Trophoblast cell (in vitro differentiated cells and primary cell): ENCODE measurements at regions not wholly inside any gene's neighbourhood (a gene's known extent, or its start where the extent isn't known, plus 50 kb on each side); places are given as distances from the start of the nearest gene placed in this dataset.

ENCODE experiments used
- DNase-seq, 2 donors: peaks; one replicate each; pipeline ENCODE4 v3.0.0-alpha.2; 2016
- H2AFZ ChIP-seq: 2 replicates; pipeline ENCODE4 v1.6.1; 2013; ENCODE audit warnings: low read length, moderate library complexity, mild to moderate bottlenecking; ENCODE audit not compliant: insufficient read depth, poor library complexity
- H2AK5ac ChIP-seq: 2 replicates; pipeline ENCODE4 v1.6.1; 2013; ENCODE audit warnings: mild to moderate bottlenecking, low read length
- H2BK120ac ChIP-seq: 2 replicates; pipeline ENCODE4 v1.6.1; 2013; ENCODE audit warnings: low read length, mild to moderate bottlenecking, moderate library complexity; ENCODE audit not compliant: insufficient read depth, poor library complexity
- H2BK12ac ChIP-seq: 2 replicates; pipeline ENCODE4 v1.6.1; 2013; ENCODE audit warnings: mild to moderate bottlenecking, low read length, moderate library complexity
- H2BK5ac ChIP-seq: 2 replicates; pipeline ENCODE4 v1.6.1; 2013; ENCODE audit warnings: low read length, low read depth, moderate library complexity, mild to moderate bottlenecking; ENCODE audit not compliant: poor library complexity
- H3K14ac ChIP-seq: 2 replicates; pipeline ENCODE4 v1.6.1; 2013; ENCODE audit warnings: mild to moderate bottlenecking, low read length
- H3K18ac ChIP-seq: 2 replicates; pipeline ENCODE4 v1.6.1; 2013; ENCODE audit warnings: mild to moderate bottlenecking, low read length
- H3K23ac ChIP-seq: 2 replicates; pipeline ENCODE4 v1.6.1; 2013; ENCODE audit warnings: low read length
- H3K27ac ChIP-seq: 2 replicates; pipeline ENCODE4 v1.5.1; 2013; ENCODE audit warnings: low read depth, mild to moderate bottlenecking, inconsistent platforms, low read length, moderate library complexity
- H3K27me3 ChIP-seq: 2 replicates; pipeline ENCODE4 v1.6.1; 2013; ENCODE audit warnings: inconsistent platforms, mild to moderate bottlenecking, low read length, moderate library complexity; ENCODE audit not compliant: insufficient read depth
- H3K36me3 ChIP-seq, 2 experiments: 1 replicate in 1 of 2; 2 replicates in 1 of 2; pipeline ENCODE4 v1.6.1; 2013; ENCODE audit warnings: low read length in 2 of 2, mild to moderate bottlenecking in 2 of 2, moderate library complexity in 1 of 2; ENCODE audit not compliant: insufficient read depth in 2 of 2, control insufficient read depth in 1 of 2
- H3K4ac ChIP-seq: 2 replicates; pipeline ENCODE4 v1.6.1; 2013; ENCODE audit warnings: low read depth, mild to moderate bottlenecking, low read length, moderate library complexity
- H3K4me1 ChIP-seq, 2 experiments: 1 replicate in 1 of 2; 2 replicates in 1 of 2; pipeline ENCODE4 v1.6.1; 2013; ENCODE audit warnings: low read length in 2 of 2, mild to moderate bottlenecking in 2 of 2, moderate library complexity in 1 of 2; ENCODE audit not compliant: insufficient read depth in 2 of 2, control insufficient read depth in 1 of 2
- H3K4me2 ChIP-seq: 2 replicates; pipeline ENCODE4 v1.6.1; 2013; ENCODE audit warnings: inconsistent platforms, mild to moderate bottlenecking, low read length, moderate library complexity
- H3K4me3 ChIP-seq: 2 replicates; pipeline ENCODE4 v1.5.1; 2013; ENCODE audit warnings: mild to moderate bottlenecking, low read depth, low read length, inconsistent platforms
- H3K79me1 ChIP-seq: one replicate; pipeline ENCODE4 v1.6.1; 2013; ENCODE audit warnings: low read length
- H3K79me2 ChIP-seq: 2 replicates; pipeline ENCODE4 v1.6.1; 2013; ENCODE audit warnings: low read length, mild to moderate bottlenecking; ENCODE audit not compliant: control insufficient read depth, insufficient read depth, poor library complexity
- H3K9ac ChIP-seq: 2 replicates; pipeline ENCODE4 v1.6.1; 2013; ENCODE audit warnings: mild to moderate bottlenecking, low read length
- H3K9me3 ChIP-seq: 2 replicates; pipeline ENCODE4 v1.6.1; 2013; ENCODE audit warnings: low read depth, mild to moderate bottlenecking, control low read depth, inconsistent platforms, low read length; ENCODE audit not compliant: insufficient read depth
- H4K12ac ChIP-seq: 2 replicates; pipeline ENCODE4 v1.6.1; 2013; ENCODE audit warnings: low read depth, mild to moderate bottlenecking, low read length, moderate library complexity
- H4K8ac ChIP-seq: 2 replicates; pipeline ENCODE4 v1.6.1; 2013; ENCODE audit warnings: low read depth, mild to moderate bottlenecking, low read length, moderate library complexity
- H4K91ac ChIP-seq: one replicate; pipeline ENCODE4 v1.6.1; 2013; ENCODE audit warnings: low read depth, mild to moderate bottlenecking, low read length, moderate library complexity
- WGBS: extraction: QIAGEN DNeasy Blood & Tissue Kit; methylation state at CpG from one replicate; pipeline ENCODE4 v1.1.7; 2013; ENCODE audit warnings: missing lambda C conversion rate; ENCODE audit not compliant: insufficient read length, insufficient coverage; ENCODE audit errors: extremely low coverage; 5-methylcytosine and 5-hydroxymethylcytosine counted together

GRCh38 chr6:90893400-90893799 lies 306.5 kb upstream of the MAP3K7 start:
- Histone ChIP-seq H3K23ac (no peak overlapping the region), H4K12ac (no peak overlapping the region), H3K9ac (no peak overlapping the region), H3K4me2 (no peak overlapping the region), H3K4me3 (no peak overlapping the region), H4K91ac (no peak overlapping the region), H2BK5ac (no peak overlapping the region), H3K18ac (no peak overlapping the region), H3K9me3 (no peaks in the 10 kb centered on the region), H3K27ac (no peak overlapping the region), H4K8ac (no peak overlapping the region), H2BK120ac (no peak overlapping the region), H2BK12ac (no peak overlapping the region), H3K27me3 (no peaks in the 10 kb centered on the region), H3K4ac (no peak overlapping the region), H3K79me1 (no peaks in the 10 kb centered on the region), H3K14ac (no peak overlapping the region), H3K36me3 (no peaks in the 10 kb centered on the region), H2AK5ac (no peak overlapping the region), H3K4me1 (peaks cover 0 to 2% of the 10 kb centered on the region in 2 experiments), H3K79me2 (no peaks in the 10 kb centered on the region), H2AFZ (no peak overlapping the region)
- no peak for DNase-seq
- no CpG with 5 or more reads among the region's 4 CpGs for WGBS

- no peak overlapping the region for H3K4ac ChIP-seq
- no peak overlapping the region for H4K91ac ChIP-seq
- H3K9ac ChIP-seq, result no peak overlapping the region
- no peaks in the 10 kb centered on the region for H3K79me1 ChIP-seq
- no peak overlapping the region for H2AK5ac ChIP-seq
- no peak overlapping the region for H3K23ac ChIP-seq
- H4K8ac ChIP-seq, result no peak overlapping the region
- peaks cover 0 to 2% of the 10 kb centered on the region in 2 experiments for H3K4me1 ChIP-seq
- H4K12ac ChIP-seq, result no peak overlapping the region
- H3K27ac ChIP-seq, result no peak overlapping the region
- H2BK5ac ChIP-seq, result no peak overlapping the region
- no CpG with 5 or more reads among the region's 3 CpGs for WGBS
- no peaks in the 10 kb centered on the region for H3K79me2 ChIP-seq
- H3K4me3 ChIP-seq, result no peak overlapping the region
- no peaks in the 10 kb centered on the region for H3K27me3 ChIP-seq
- H3K36me3 ChIP-seq, result no peaks in the 10 kb centered on the region
- H3K9me3 ChIP-seq, result no peaks in the 10 kb centered on the region
- no peak overlapping the region for H2BK12ac ChIP-seq
- H2BK120ac ChIP-seq, result no peak overlapping the region
- no peak for DNase-seq
- H2AFZ ChIP-seq, result no peak overlapping the region
- no peak overlapping the region for H3K4me2 ChIP-seq
- no peak overlapping the region for H3K14ac ChIP-seq
- H3K18ac ChIP-seq, result no peak overlapping the region
Measured at GRCh38 chr6:90892271-90892670, 305.4 kb upstream of the MAP3K7 start.

GRCh38 chr6:90891355-90891754 lies 304.5 kb upstream of the MAP3K7 start:
- Histone ChIP-seq H3K27ac (no peak overlapping the region), H3K4me3 (no peak overlapping the region), H3K4me1 (peaks cover 0 to 2% of the 10 kb centered on the region in 2 experiments), H3K14ac (no peak overlapping the region), H4K8ac (no peak overlapping the region), H3K18ac (no peak overlapping the region), H3K27me3 (no peaks in the 10 kb centered on the region), H3K36me3 (no peaks in the 10 kb centered on the region), H3K4me2 (no peak overlapping the region), H3K9ac (no peak overlapping the region), H4K91ac (no peak overlapping the region), H2AFZ (no peak overlapping the region), H2AK5ac (no peak overlapping the region), H3K79me2 (no peaks in the 10 kb centered on the region), H3K4ac (no peak overlapping the region), H2BK5ac (no peak overlapping the region), H2BK120ac (no peak overlapping the region), H2BK12ac (no peak overlapping the region), H4K12ac (no peak overlapping the region), H3K79me1 (no peaks in the 10 kb centered on the region), H3K23ac (no peak overlapping the region), H3K9me3 (no peaks in the 10 kb centered on the region)
- no CpG with 5 or more reads among the region's 5 CpGs for WGBS
- DNase-seq, result no peak

- Histone ChIP-seq H3K4me2 (no peak overlapping the region), H2BK120ac (no peak overlapping the region), H4K12ac (no peak overlapping the region), H3K14ac (no peak overlapping the region), H3K4me1 (peaks cover 2% of the 10 kb centered on the region in 2 experiments), H2AFZ (no peak overlapping the region), H3K79me2 (no peaks in the 10 kb centered on the region), H3K27ac (no peak overlapping the region), H2AK5ac (no peak overlapping the region), H3K36me3 (no peaks in the 10 kb centered on the region), H3K9me3 (no peaks in the 10 kb centered on the region), H3K9ac (no peak overlapping the region), H3K18ac (no peak overlapping the region), H2BK12ac (no peak overlapping the region), H3K27me3 (no peaks in the 10 kb centered on the region), H4K8ac (no peak overlapping the region), H3K4me3 (no peak overlapping the region), H4K91ac (no peak overlapping the region), H3K23ac (no peak overlapping the region), H3K79me1 (peaks cover 2% of the 10 kb centered on the region), H3K4ac (no peak overlapping the region), H2BK5ac (no peak overlapping the region)
- WGBS, result no CpG with 5 or more reads among the region's 8 CpGs
- DNase-seq, result no peak
Measured at GRCh38 chr6:90890683-90891330, 303.9 kb upstream of the MAP3K7 start.
